H9 (cell line): ENCODE measurements at regions not wholly inside any gene's neighbourhood (a gene's known extent, or its start where the extent isn't known, plus 50 kb on each side); places are given as distances from the start of the nearest gene placed in this dataset.

ENCODE experiments used
- DNase-seq: peaks from one replicate; pipeline ENCODE4 v3.0.0-alpha.2; 2017
- H2AFZ ChIP-seq: one replicate; pipeline ENCODE4 v1.6.1; 2013; ENCODE audit warnings: mild to moderate bottlenecking, low read length, control low read depth, moderate library complexity
- H2AK5ac ChIP-seq: 2 replicates; pipeline ENCODE4 v1.6.1; 2013; ENCODE audit warnings: low read length, control low read depth, mixed read lengths; ENCODE audit not compliant: insufficient read length
- H2BK120ac ChIP-seq: one replicate; pipeline ENCODE4 v1.6.1; 2013; ENCODE audit warnings: low read depth, mild to moderate bottlenecking, low read length, control low read depth, inconsistent platforms; ENCODE audit not compliant: poor library complexity, severe bottlenecking
- H2BK12ac ChIP-seq: 2 replicates; pipeline ENCODE4 v1.6.1; 2013; ENCODE audit warnings: low read length, control low read depth, mixed read lengths, low read depth; ENCODE audit not compliant: insufficient read length
- H2BK15ac ChIP-seq: 2 replicates; pipeline ENCODE4 v1.6.1; 2013; ENCODE audit warnings: low read depth, low read length, control low read depth
- H2BK20ac ChIP-seq: one replicate; pipeline ENCODE4 v1.6.1; 2013; ENCODE audit warnings: low read depth, mild to moderate bottlenecking, low read length, control low read depth, inconsistent platforms; ENCODE audit not compliant: poor library complexity, severe bottlenecking
- H2BK5ac ChIP-seq: 2 replicates; pipeline ENCODE4 v1.6.1; 2013; ENCODE audit warnings: low read length, control low read depth, mixed read lengths; ENCODE audit not compliant: insufficient read length
- H3K14ac ChIP-seq: 2 replicates; pipeline ENCODE4 v1.6.1; 2013; ENCODE audit warnings: low read length, control low read depth; ENCODE audit not compliant: insufficient read depth
- H3K18ac ChIP-seq: 2 replicates; pipeline ENCODE4 v1.6.1; 2013; ENCODE audit warnings: low read depth, mild to moderate bottlenecking, mixed read lengths, low read length, control low read depth; ENCODE audit not compliant: insufficient read length
- H3K23ac ChIP-seq: 2 replicates; pipeline ENCODE4 v1.6.1; 2013; ENCODE audit warnings: low read length, control low read depth, mixed read lengths, low read depth; ENCODE audit not compliant: insufficient read length
- H3K23me2 ChIP-seq: 2 replicates; pipeline ENCODE4 v1.6.1; 2013; ENCODE audit warnings: low read depth, mild to moderate bottlenecking, mixed read lengths, low read length, control low read depth; ENCODE audit not compliant: insufficient read length, poor library complexity, severe bottlenecking
- H3K27ac ChIP-seq: 2 replicates; pipeline ENCODE4 v1.5.1; 2013; ENCODE audit warnings: low read length, control low read depth, mixed read lengths, low read depth; ENCODE audit not compliant: insufficient read length
- H3K27me3 ChIP-seq: 2 replicates; pipeline ENCODE4 v1.6.1; 2013; ENCODE audit warnings: low read length, control low read depth, inconsistent platforms; ENCODE audit not compliant: insufficient read depth
- H3K4ac ChIP-seq: 2 replicates; pipeline ENCODE4 v1.6.1; 2013; ENCODE audit warnings: low read depth, mild to moderate bottlenecking, control low read depth, inconsistent platforms, low read length, moderate library complexity
- H3K4me1 ChIP-seq: 2 replicates; pipeline ENCODE4 v1.6.1; 2013; ENCODE audit warnings: low read length, control low read depth, inconsistent platforms; ENCODE audit not compliant: insufficient read depth
- H3K4me2 ChIP-seq: 2 replicates; pipeline ENCODE4 v1.6.1; 2013; ENCODE audit warnings: low read length, control low read depth, mixed read lengths; ENCODE audit not compliant: insufficient read length, insufficient read depth
- H3K56ac ChIP-seq: 2 replicates; pipeline ENCODE4 v1.6.1; 2013; ENCODE audit warnings: low read depth, mild to moderate bottlenecking, mixed read lengths, low read length, control low read depth; ENCODE audit not compliant: insufficient read length
- H3K79me1 ChIP-seq: 2 replicates; pipeline ENCODE4 v1.6.1; 2013; ENCODE audit warnings: low read depth, mild to moderate bottlenecking, moderate library complexity, low read length, control low read depth, inconsistent platforms; ENCODE audit not compliant: insufficient read depth, poor library complexity, severe bottlenecking
- H3K79me2 ChIP-seq: 2 replicates; pipeline ENCODE4 v1.6.1; 2013; ENCODE audit warnings: low read length, control low read depth, inconsistent platforms; ENCODE audit not compliant: insufficient read depth
- H3K9ac ChIP-seq: 2 replicates; pipeline ENCODE4 v1.6.1; 2013; ENCODE audit warnings: low read length, control low read depth, mixed read lengths; ENCODE audit not compliant: insufficient read length; ENCODE audit errors: extremely low read depth
- H3K9me3 ChIP-seq: one replicate; pipeline ENCODE4 v1.6.1; 2013; ENCODE audit warnings: low read depth, low read length, inconsistent platforms; ENCODE audit not compliant: control insufficient read depth
- H3T11ph ChIP-seq: one replicate; pipeline ENCODE4 v1.6.1; 2013; ENCODE audit warnings: mild to moderate bottlenecking, low read length, control low read depth, inconsistent platforms
- H4K20me1 ChIP-seq: one replicate; pipeline ENCODE4 v1.6.1; 2013; ENCODE audit not compliant: control insufficient read depth, insufficient read length, insufficient read depth
- H4K5ac ChIP-seq: 2 replicates; pipeline ENCODE4 v1.6.1; 2013; ENCODE audit warnings: low read depth, mild to moderate bottlenecking, mixed read lengths, low read length, control low read depth; ENCODE audit not compliant: insufficient read length
- H4K8ac ChIP-seq: replicated peaks from 2 replicates; pipeline ENCODE4 v1.6.1; 2013; ENCODE audit warnings: low read length, control low read depth, mixed read lengths, low read depth; ENCODE audit not compliant: insufficient read length
- H4K91ac ChIP-seq: 2 replicates; pipeline ENCODE4 v1.6.1; 2013; ENCODE audit warnings: low read depth, mild to moderate bottlenecking, moderate library complexity, mixed read lengths, low read length, control low read depth; ENCODE audit not compliant: insufficient read length
- H3K27ac Mint-ChIP-seq, 3 experiments: 2 replicates in 2 of 3; 3 replicates in 1 of 3; pipeline ENCODE4 v1.8.0; 2020 to 2021; ENCODE audit warnings: mixed read lengths in 3 of 3, mild to moderate bottlenecking in 1 of 3, moderate library complexity in 1 of 3
- H3K27me3 Mint-ChIP-seq: 2 replicates; pipeline ENCODE4 v1.8.0; 2021; ENCODE audit warnings: low read depth, mild to moderate bottlenecking, moderate library complexity, mixed read lengths
- H3K36me3 Mint-ChIP-seq, 3 experiments: 2 replicates in 2 of 3; 3 replicates in 1 of 3; pipeline ENCODE4 v1.8.0; 2020 to 2021; ENCODE audit warnings: low read depth in 3 of 3, mixed read lengths in 3 of 3; ENCODE audit not compliant: insufficient read depth in 1 of 3
- H3K4me1 Mint-ChIP-seq, 2 experiments: 2 replicates each; pipeline ENCODE4 v1.8.0; 2020; ENCODE audit warnings: mixed read lengths in 2 of 2
- H3K4me3 Mint-ChIP-seq, 2 experiments: 2 replicates in 1 of 2; 3 replicates in 1 of 2; pipeline ENCODE4 v1.8.0; 2020 to 2021; ENCODE audit warnings: mild to moderate bottlenecking in 2 of 2, mixed read lengths in 2 of 2, moderate library complexity in 1 of 2
- H3K9me3 Mint-ChIP-seq, 2 experiments: 2 replicates in 1 of 2; 3 replicates in 1 of 2; pipeline ENCODE4 v1.8.0; 2020; ENCODE audit warnings: mild to moderate bottlenecking in 2 of 2, mixed read lengths in 2 of 2, moderate library complexity in 1 of 2
- CTCF ChIP-seq: fragments of 200-600 bp; sonication (generic); conservative IDR thresholded peaks from 3 replicates; pipeline ENCODE4 v1.8.0; 2021; ENCODE audit warnings: antibody characterized with exemption, mild to moderate bottlenecking
- WGBS: extraction: QIAGEN DNeasy Blood & Tissue Kit; methylation state at CpG from one replicate; pipeline ENCODE4 v1.1.7; 2013; ENCODE audit warnings: missing lambda C conversion rate, low lambda C conversion rate, mixed read lengths; ENCODE audit not compliant: insufficient read length; ENCODE audit errors: extremely low coverage; 5-methylcytosine and 5-hydroxymethylcytosine counted together

GRCh38 chr20:19022118-19022575, 190.3 kb upstream of the SLC24A3 start:
- Histone ChIP-seq H3K9me3 (no peaks in the 10 kb centered on the region), H3K56ac (no peak overlapping the region), H3K4me2 (no peak overlapping the region), H3K23ac (no peak overlapping the region), H3K79me1 (no peaks in the 10 kb centered on the region), H3T11ph (no peak overlapping the region), H2BK15ac (no peak overlapping the region), H3K18ac (no peak overlapping the region), H3K4ac (no peak overlapping the region), H4K91ac (no peak overlapping the region), H2BK5ac (no peak overlapping the region), H2BK12ac (no peak overlapping the region), H2AFZ (no peak overlapping the region), H3K9ac (no peak overlapping the region), H3K27me3 (no peaks in the 10 kb centered on the region), H2BK120ac (no peak overlapping the region), H3K23me2 (no peaks in the 10 kb centered on the region), H4K5ac (no peak overlapping the region), H4K20me1 (no peaks in the 10 kb centered on the region), H2BK20ac (no peak overlapping the region), H3K14ac (no peak overlapping the region), H3K79me2 (no peaks in the 10 kb centered on the region), H3K27ac (no peak overlapping the region), H4K8ac (no peak overlapping the region), H2AK5ac (no peak overlapping the region), H3K4me1 (no peaks in the 10 kb centered on the region)
- Mint-ChIP-seq H3K9me3 (no peaks in the 10 kb centered on the region), H3K27ac (peak overlapping the region in 1 of 3 experiments; percentile 40; a peak in 1 of 7 replicates), H3K36me3 (no peaks in the 10 kb centered on the region), H3K27me3 (no peaks in the 10 kb centered on the region; the same call in 1 of the 2 replicates), H3K4me1 (peaks cover 0 to 3% of the 10 kb centered on the region in 2 experiments; a peak in 2 of 4 replicates), H3K4me3 (no peak overlapping the region; a peak in 1 of 5 replicates)
- no CpG with 5 or more reads among the region's 8 CpGs for WGBS
- no peak for TF ChIP-seq CTCF
- no peak for DNase-seq
